Liver (tissue), 3 donors: ENCODE measurements at regions not wholly inside any gene's neighbourhood (a gene's known extent, or its start where the extent isn't known, plus 50 kb on each side); places are given as distances from the start of the nearest gene placed in this dataset.

Source experiments
- ATF3 ChIP-seq: IDR thresholded peaks from 2 replicates; pipeline ENCODE4 v1.6.1; 2016; ENCODE audit warnings: antibody characterized with exemption
- EGR1 ChIP-seq, 2 donors: IDR thresholded peaks; 2 replicates each; pipeline ENCODE4 v1.6.1; 2016 to 2018; ENCODE audit warnings: antibody characterized with exemption in 2 of 2, low read depth in 2 of 2
- FOXA1 ChIP-seq: IDR thresholded peaks from 2 replicates; pipeline ENCODE4 v1.6.1; 2016; ENCODE audit warnings: antibody characterized with exemption
- HNF4A ChIP-seq, 2 donors: conservative IDR thresholded peaks; 2 replicates each; pipeline ENCODE4 v1.6.1; 2016; ENCODE audit warnings: antibody characterized with exemption in 2 of 2, mild to moderate bottlenecking in 2 of 2
- JUND ChIP-seq, 2 donors: IDR thresholded peaks; 2 replicates each; pipeline ENCODE4 v1.6.1; 2016; ENCODE audit warnings: antibody characterized with exemption in 2 of 2
- MAX ChIP-seq: IDR thresholded peaks from 2 replicates; pipeline ENCODE4 v1.6.1; 2016; ENCODE audit warnings: antibody characterized with exemption
- NR2F2 ChIP-seq: IDR thresholded peaks from 2 replicates; pipeline ENCODE4 v1.6.1; 2016; ENCODE audit warnings: antibody characterized with exemption
- RAD21 ChIP-seq, 2 donors: IDR thresholded peaks; 2 replicates each; pipeline ENCODE4 v1.6.1; 2016; ENCODE audit warnings: antibody characterized with exemption in 2 of 2, mild to moderate bottlenecking in 2 of 2
- SP1 ChIP-seq: IDR thresholded peaks from 2 replicates; pipeline ENCODE4 v1.6.1; 2018; ENCODE audit warnings: antibody characterized with exemption, mild to moderate bottlenecking
- TAF1 ChIP-seq: conservative IDR thresholded peaks from 2 replicates; pipeline ENCODE4 v1.6.1; 2016; ENCODE audit warnings: antibody characterized with exemption, mild to moderate bottlenecking
- YY1 ChIP-seq: IDR thresholded peaks from 2 replicates; pipeline ENCODE4 v1.6.1; 2016; ENCODE audit warnings: antibody characterized with exemption, mild to moderate bottlenecking
- ZBTB33 ChIP-seq: IDR thresholded peaks from 2 replicates; pipeline ENCODE4 v1.6.1; 2016; ENCODE audit warnings: antibody characterized with exemption
- TF ChIP-seq, protein P1 (sequence below): fragments of 150-350 bp; IDR thresholded peaks from 2 replicates; pipeline ENCODE4 v1.5.1; 2017; ENCODE audit warnings: improper control_type of control experiment, low read depth, low read length; ENCODE audit not compliant: missing input control
- TF ChIP-seq, protein P2 (sequence below): IDR thresholded peaks from 2 replicates; pipeline ENCODE4 v1.6.1; 2016; ENCODE audit warnings: antibody characterized with exemption, mild to moderate bottlenecking
- donor health status: healthy.
- donor health status: healthy.

DNA sequence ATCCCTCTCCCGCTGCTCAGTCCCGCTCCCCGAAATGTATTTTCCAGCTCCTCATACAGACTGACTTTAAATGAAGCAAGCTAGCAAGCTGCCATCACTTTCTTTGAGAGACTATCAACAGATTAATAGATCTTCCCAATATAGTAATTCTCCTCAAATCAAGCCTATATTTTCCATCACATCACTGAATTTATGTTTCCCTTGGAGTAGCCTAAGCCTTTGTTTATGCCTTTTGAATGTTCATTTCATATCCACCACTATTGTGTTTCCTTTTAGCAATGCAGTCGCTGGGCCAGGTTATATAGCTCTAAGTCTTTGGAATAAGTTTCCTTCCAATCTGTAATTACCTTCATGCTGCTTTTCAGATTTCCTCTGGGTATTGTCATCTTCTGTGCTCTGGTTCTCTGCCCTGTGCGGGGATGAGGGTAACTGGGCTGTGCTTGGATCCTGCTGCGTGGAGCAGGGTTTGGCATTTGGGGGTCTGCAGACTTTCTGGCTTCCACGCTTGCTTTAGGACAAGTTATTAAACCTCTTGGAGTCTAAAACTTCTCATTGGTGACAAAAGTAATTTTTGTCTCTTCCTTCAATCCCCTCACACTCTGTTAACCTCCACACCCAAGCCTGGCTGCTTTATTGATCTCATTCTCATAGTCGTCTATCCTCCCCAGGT, 256.9 kb downstream of the DLEU7 start:
- TF ChIP-seq, protein P1, sequence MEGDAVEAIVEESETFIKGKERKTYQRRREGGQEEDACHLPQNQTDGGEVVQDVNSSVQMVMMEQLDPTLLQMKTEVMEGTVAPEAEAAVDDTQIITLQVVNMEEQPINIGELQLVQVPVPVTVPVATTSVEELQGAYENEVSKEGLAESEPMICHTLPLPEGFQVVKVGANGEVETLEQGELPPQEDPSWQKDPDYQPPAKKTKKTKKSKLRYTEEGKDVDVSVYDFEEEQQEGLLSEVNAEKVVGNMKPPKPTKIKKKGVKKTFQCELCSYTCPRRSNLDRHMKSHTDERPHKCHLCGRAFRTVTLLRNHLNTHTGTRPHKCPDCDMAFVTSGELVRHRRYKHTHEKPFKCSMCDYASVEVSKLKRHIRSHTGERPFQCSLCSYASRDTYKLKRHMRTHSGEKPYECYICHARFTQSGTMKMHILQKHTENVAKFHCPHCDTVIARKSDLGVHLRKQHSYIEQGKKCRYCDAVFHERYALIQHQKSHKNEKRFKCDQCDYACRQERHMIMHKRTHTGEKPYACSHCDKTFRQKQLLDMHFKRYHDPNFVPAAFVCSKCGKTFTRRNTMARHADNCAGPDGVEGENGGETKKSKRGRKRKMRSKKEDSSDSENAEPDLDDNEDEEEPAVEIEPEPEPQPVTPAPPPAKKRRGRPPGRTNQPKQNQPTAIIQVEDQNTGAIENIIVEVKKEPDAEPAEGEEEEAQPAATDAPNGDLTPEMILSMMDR, result no peak
- TF ChIP-seq ATF3 (no peak), MAX (no peak), SP1 (no peak), HNF4A (conservative IDR thresholded peaks at IDR 0.05) (no peak), TAF1 (no peak), YY1 (no peak), EGR1 (IDR thresholded peaks at IDR 0.05; ENCODE audit: low read depth in 2 of 2) (no peak), ZBTB33 (no peak), NR2F2 (no peak), RAD21 (IDR thresholded peaks at IDR 0.05) (no peak), FOXA1 (no peak), JUND (IDR thresholded peaks at IDR 0.05) (no peak)
- TF ChIP-seq, protein P2, sequence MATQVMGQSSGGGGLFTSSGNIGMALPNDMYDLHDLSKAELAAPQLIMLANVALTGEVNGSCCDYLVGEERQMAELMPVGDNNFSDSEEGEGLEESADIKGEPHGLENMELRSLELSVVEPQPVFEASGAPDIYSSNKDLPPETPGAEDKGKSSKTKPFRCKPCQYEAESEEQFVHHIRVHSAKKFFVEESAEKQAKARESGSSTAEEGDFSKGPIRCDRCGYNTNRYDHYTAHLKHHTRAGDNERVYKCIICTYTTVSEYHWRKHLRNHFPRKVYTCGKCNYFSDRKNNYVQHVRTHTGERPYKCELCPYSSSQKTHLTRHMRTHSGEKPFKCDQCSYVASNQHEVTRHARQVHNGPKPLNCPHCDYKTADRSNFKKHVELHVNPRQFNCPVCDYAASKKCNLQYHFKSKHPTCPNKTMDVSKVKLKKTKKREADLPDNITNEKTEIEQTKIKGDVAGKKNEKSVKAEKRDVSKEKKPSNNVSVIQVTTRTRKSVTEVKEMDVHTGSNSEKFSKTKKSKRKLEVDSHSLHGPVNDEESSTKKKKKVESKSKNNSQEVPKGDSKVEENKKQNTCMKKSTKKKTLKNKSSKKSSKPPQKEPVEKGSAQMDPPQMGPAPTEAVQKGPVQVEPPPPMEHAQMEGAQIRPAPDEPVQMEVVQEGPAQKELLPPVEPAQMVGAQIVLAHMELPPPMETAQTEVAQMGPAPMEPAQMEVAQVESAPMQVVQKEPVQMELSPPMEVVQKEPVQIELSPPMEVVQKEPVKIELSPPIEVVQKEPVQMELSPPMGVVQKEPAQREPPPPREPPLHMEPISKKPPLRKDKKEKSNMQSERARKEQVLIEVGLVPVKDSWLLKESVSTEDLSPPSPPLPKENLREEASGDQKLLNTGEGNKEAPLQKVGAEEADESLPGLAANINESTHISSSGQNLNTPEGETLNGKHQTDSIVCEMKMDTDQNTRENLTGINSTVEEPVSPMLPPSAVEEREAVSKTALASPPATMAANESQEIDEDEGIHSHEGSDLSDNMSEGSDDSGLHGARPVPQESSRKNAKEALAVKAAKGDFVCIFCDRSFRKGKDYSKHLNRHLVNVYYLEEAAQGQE, result no peak
